ENCODE measurements at regions not wholly inside any gene's neighbourhood (a gene's known extent, or its start where the extent isn't known, plus 50 kb on each side); places are given as distances from the start of the nearest gene placed in this dataset.

- no peak overlapping the region for H3K4me3 ChIP-seq (ENCODE audit: low read depth, low read length)
- no peak for TF ChIP-seq CTCF (IDR thresholded peaks at IDR 0.05; ENCODE audit: low read depth, low read length)
Observed at GRCh38 chr5:91839233-91839632, 456.1 kb upstream of the ARRDC3 start.

GRCh38 chr5:91830361-91830953 is 447.3 kb upstream of the ARRDC3 start:
- no peak overlapping the region for H3K4me3 ChIP-seq (ENCODE audit: low read depth, low read length)
- TF ChIP-seq CTCF (IDR thresholded peaks at IDR 0.05; ENCODE audit: low read depth, low read length) = no peak

- no peak overlapping the region for H3K4me3 ChIP-seq (ENCODE audit: low read depth, low read length)
- TF ChIP-seq CTCF (IDR thresholded peaks at IDR 0.05; ENCODE audit: low read depth, low read length) = no peak
Observed at GRCh38 chr5:91825618-91826017, 442.5 kb upstream of the ARRDC3 start.

- TF ChIP-seq CTCF (IDR thresholded peaks at IDR 0.05; ENCODE audit: low read depth, low read length) = no peak
Observed at GRCh38 chr5:91824406-91824805, 441.3 kb upstream of the ARRDC3 start.

DNA sequence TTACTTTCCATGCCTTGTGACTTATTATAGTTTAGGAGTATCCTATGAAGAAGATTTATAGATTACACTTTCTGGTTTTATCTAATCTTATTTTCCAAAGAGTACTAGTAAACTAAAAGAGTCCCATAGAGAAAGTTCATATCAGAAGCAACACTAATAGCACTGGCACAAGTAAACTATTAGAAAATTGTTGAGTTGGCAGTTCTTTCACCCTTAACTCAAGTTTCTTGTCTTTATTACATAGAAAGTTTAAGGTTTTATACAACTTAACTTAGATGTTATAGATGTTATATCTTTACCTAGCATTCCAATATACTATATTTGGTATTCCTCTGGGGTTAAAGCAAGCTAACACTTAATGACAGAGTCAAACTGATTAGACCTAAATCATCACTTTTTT is 437.8 kb upstream of the ARRDC3 start:
- TF ChIP-seq CTCF (IDR thresholded peaks at IDR 0.05; ENCODE audit: low read depth, low read length) = no peak
- H3K4me3 ChIP-seq (ENCODE audit: low read depth, low read length) = no peak overlapping the region

More at GRCh38 chr5:91824406-91824805, 441.3 kb upstream of the ARRDC3 start:
- H3K4me3 ChIP-seq (ENCODE audit: low read depth, low read length) = no peak overlapping the region

GRCh38 chr5:91816681-91817080 is 433.6 kb upstream of the ARRDC3 start:
- TF ChIP-seq CTCF (IDR thresholded peaks at IDR 0.05; ENCODE audit: low read depth, low read length) = no peak
- no peak overlapping the region for H3K4me3 ChIP-seq (ENCODE audit: low read depth, low read length)

DNA sequence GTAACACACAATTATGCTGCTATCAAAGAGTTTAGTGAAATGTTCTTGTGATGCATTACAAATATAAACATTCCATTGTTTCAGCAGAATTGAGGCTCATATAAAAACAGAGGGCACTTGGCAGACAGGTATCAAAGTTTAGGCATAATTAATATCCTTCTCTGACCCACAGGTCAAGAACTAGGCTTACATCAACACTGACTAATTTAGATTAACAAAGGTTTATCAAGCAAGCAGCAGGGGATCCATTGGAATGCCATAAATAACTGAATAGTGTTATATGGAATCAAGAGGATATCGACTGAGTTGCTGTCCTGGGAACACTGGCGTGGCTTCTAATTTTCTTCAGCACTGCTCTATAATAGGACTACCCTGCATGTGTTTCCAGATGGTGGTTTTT is 414.5 kb upstream of the ARRDC3 start:
- H3K4me3 ChIP-seq (ENCODE audit: low read depth, low read length) = no peak overlapping the region
- TF ChIP-seq CTCF (IDR thresholded peaks at IDR 0.05; ENCODE audit: low read depth, low read length) = no peak

All from WI38 (cell line).